ENCODE measurements at regions not wholly inside any gene's neighbourhood (a gene's known extent, or its start where the extent isn't known, plus 50 kb on each side); places are given as distances from the start of the nearest gene placed in this dataset.

GRCh38 chr9:107172160-107172978, 110.7 kb upstream of the RAD23B start:
- DNase-seq (ENCODE audit: extremely low spot score): peak; percentile 90
- no peaks in the 10 kb centered on the region for H3K9me3 ChIP-seq
- no peak overlapping the region for H3K27ac ChIP-seq (replicated peaks in 1 of 4)
- no peak overlapping the region for H3K4me3 ChIP-seq
- no peaks in the 10 kb centered on the region for H3K36me3 ChIP-seq
- 64% methylated on average over 4 of the region's 4 CpGs for whole genome bisulfite sequencing
- intact Hi-C loops (cut with DNase I): loop anchor here (5.0 to 10.0 kb wide), 2 partner anchors 148 to 525 kb away; no protein-coding TSS in a partner anchor
- TF ChIP-seq POLR2A (IDR thresholded peaks at IDR 0.05; ENCODE audit: low read depth) (no peak), CTCF (IDR thresholded peaks at IDR 0.05) (peak; percentile 84 to 88 (median 87)), POLR2AphosphoS5 (IDR thresholded peaks at IDR 0.05) (no peak), EP300 (IDR thresholded peaks at IDR 0.05) (no peak)
- peaks cover 7 to 27% (median 17%) of the 10 kb centered on the region in 4 donors for H3K4me1 ChIP-seq
- no peaks in the 10 kb centered on the region for H3K27me3 ChIP-seq

GRCh38 chr9:107172979-107173347, 110.1 kb upstream of the RAD23B start:
- intact Hi-C loops (cut with DNase I): loop anchor here (5.0 to 10.0 kb wide), 2 partner anchors 148 to 526 kb away; no protein-coding TSS in a partner anchor
- WGBS: 84% methylated on average over 6 of the region's 6 CpGs
- no peak overlapping the region for H3K27ac ChIP-seq (replicated peaks in 1 of 4)
- TF ChIP-seq EP300 (IDR thresholded peaks at IDR 0.05) (no peak), POLR2AphosphoS5 (IDR thresholded peaks at IDR 0.05) (no peak)
- peaks cover 7 to 29% (median 17%) of the 10 kb centered on the region in 4 donors for H3K4me1 ChIP-seq
- H3K27me3 ChIP-seq: no peaks in the 10 kb centered on the region
- no peak overlapping the region for H3K4me3 ChIP-seq
- no peaks in the 10 kb centered on the region for H3K36me3 ChIP-seq
- no peaks in the 10 kb centered on the region for H3K9me3 ChIP-seq
- DNase-seq (ENCODE audit: extremely low spot score): peak; percentile 1

GRCh38 chr9:107173422-107174180, 109.5 kb upstream of the RAD23B start:
- TF ChIP-seq CTCF (IDR thresholded peaks at IDR 0.05): no peak
- TF ChIP-seq POLR2A (IDR thresholded peaks at IDR 0.05; ENCODE audit: low read depth): no peak
- Histone ChIP-seq H3K27ac (replicated peaks in 1 of 4) (no peak overlapping the region), H3K4me3 (no peak overlapping the region), H3K4me1 (peaks cover 7 to 29% (median 17%) of the 10 kb centered on the region in 4 donors), H3K9me3 (no peaks in the 10 kb centered on the region), H3K27me3 (no peaks in the 10 kb centered on the region), H3K36me3 (no peaks in the 10 kb centered on the region)
- intact Hi-C loops (cut with DNase I): loop anchor here (5.0 to 10.0 kb wide), 2 partner anchors 149 to 526 kb away; no protein-coding TSS in a partner anchor
- 87% methylated on average over 6 of the region's 7 CpGs for WGBS
- DNase-seq (ENCODE audit: extremely low spot score): peak; percentile 37

GRCh38 chr9:107174441-107174840, 108.6 kb upstream of the RAD23B start:
- H3K4me1 ChIP-seq: peaks cover 7 to 29% (median 17%) of the 10 kb centered on the region in 4 donors
- no peak overlapping the region for H3K27ac ChIP-seq (replicated peaks in 1 of 4)
- intact Hi-C loops (cut with DNase I): loop anchor here (5.0 to 10.0 kb wide), 2 partner anchors 150 to 527 kb away; no protein-coding TSS in a partner anchor
- H3K9me3 ChIP-seq: no peaks in the 10 kb centered on the region
- TF ChIP-seq EP300 (IDR thresholded peaks at IDR 0.05) (no peak), CTCF (IDR thresholded peaks at IDR 0.05) (no peak), POLR2A (IDR thresholded peaks at IDR 0.05; ENCODE audit: low read depth) (no peak), POLR2AphosphoS5 (IDR thresholded peaks at IDR 0.05) (no peak)
- H3K36me3 ChIP-seq: no peaks in the 10 kb centered on the region
- 88% methylated on average over 4 of the region's 6 CpGs for WGBS
- H3K4me3 ChIP-seq: no peak overlapping the region
- DNase-seq (ENCODE audit: extremely low spot score): no peak
- no peaks in the 10 kb centered on the region for H3K27me3 ChIP-seq

GRCh38 chr9:107175041-107175440, 108.0 kb upstream of the RAD23B start:
- H3K4me3 ChIP-seq: no peak overlapping the region
- 87% methylated on average over 4 of the region's 4 CpGs for WGBS
- intact Hi-C loops (cut with DNase I): loop anchor here (10.0 kb wide), 1 partner anchor 150 kb away; no protein-coding TSS in a partner anchor
- peak; percentile 47 for DNase-seq (ENCODE audit: extremely low spot score)
- TF ChIP-seq CTCF (IDR thresholded peaks at IDR 0.05) (no peak), EP300 (IDR thresholded peaks at IDR 0.05) (no peak), POLR2AphosphoS5 (IDR thresholded peaks at IDR 0.05) (no peak), POLR2A (IDR thresholded peaks at IDR 0.05; ENCODE audit: low read depth) (no peak)
- no peaks in the 10 kb centered on the region for H3K27me3 ChIP-seq
- peaks cover 7 to 29% (median 17%) of the 10 kb centered on the region in 4 donors for H3K4me1 ChIP-seq
- no peaks in the 10 kb centered on the region for H3K36me3 ChIP-seq
- H3K27ac ChIP-seq (replicated peaks in 1 of 4): no peak overlapping the region
- H3K9me3 ChIP-seq: no peaks in the 10 kb centered on the region

Data from esophagus muscularis mucosa (tissue), 4 donors.